ENCODE measurements at regions not wholly inside any gene's neighbourhood (a gene's known extent, or its start where the extent isn't known, plus 50 kb on each side); places are given as distances from the start of the nearest gene placed in this dataset.
"Not testable (repeated sequence)": the region's sequence is repeated elsewhere in the genome, so short reads cannot be mapped to it uniquely, and the experiment has no call there.

DNA sequence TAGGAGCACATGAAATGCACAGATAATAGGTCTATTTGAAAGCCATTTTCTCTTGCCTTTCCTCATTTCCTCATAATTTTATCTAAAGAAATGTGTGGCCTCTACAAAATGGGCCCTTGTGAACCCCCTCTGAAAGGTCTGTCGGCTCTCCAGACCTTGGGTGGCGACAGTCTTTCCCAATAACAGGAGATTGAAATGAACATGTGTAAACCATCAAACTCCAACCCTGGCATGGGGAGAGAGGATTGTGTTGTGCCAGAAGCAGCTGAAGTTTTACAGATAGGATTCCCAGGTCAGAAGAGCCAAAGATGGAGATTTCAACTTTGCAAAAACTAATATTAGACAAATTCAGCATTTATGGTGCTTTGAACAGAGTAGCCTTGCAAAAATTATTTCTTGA lies 277.1 kb upstream of the ECI2 start:
- H3K4me3 ChIP-seq (ENCODE audit: low read depth, low read length), result no peak overlapping the region
- no peak for DNase-seq (ENCODE audit: low read depth)
- TF ChIP-seq, protein P1, sequence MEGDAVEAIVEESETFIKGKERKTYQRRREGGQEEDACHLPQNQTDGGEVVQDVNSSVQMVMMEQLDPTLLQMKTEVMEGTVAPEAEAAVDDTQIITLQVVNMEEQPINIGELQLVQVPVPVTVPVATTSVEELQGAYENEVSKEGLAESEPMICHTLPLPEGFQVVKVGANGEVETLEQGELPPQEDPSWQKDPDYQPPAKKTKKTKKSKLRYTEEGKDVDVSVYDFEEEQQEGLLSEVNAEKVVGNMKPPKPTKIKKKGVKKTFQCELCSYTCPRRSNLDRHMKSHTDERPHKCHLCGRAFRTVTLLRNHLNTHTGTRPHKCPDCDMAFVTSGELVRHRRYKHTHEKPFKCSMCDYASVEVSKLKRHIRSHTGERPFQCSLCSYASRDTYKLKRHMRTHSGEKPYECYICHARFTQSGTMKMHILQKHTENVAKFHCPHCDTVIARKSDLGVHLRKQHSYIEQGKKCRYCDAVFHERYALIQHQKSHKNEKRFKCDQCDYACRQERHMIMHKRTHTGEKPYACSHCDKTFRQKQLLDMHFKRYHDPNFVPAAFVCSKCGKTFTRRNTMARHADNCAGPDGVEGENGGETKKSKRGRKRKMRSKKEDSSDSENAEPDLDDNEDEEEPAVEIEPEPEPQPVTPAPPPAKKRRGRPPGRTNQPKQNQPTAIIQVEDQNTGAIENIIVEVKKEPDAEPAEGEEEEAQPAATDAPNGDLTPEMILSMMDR (IDR thresholded peaks at IDR 0.05; ENCODE audit: low read depth, low read length, missing control alignments), result no peak

DNA sequence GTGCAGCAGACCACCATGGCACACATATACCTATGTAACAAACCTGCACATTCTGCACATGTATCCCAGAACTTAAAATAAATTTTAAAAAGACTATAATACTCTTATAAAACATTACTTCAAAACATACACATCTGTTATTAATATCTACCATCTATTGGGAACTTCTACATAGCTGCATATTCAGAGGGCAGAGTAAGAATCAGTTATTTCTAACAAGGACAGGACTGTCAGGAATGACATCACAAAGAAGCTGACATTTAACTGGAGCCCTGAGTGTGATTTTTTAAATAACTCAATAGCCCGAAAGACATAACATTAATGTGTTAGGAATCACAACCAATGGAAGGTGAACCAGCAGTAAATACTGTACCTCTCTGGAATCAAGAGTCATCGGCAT lies 276.7 kb upstream of the ECI2 start:
- H3K4me3 ChIP-seq (ENCODE audit: low read depth, low read length), result no peak overlapping the region
- TF ChIP-seq, protein P1 (IDR thresholded peaks at IDR 0.05; ENCODE audit: low read depth, low read length, missing control alignments), result no peak
- DNase-seq (ENCODE audit: low read depth), result no peak

DNA sequence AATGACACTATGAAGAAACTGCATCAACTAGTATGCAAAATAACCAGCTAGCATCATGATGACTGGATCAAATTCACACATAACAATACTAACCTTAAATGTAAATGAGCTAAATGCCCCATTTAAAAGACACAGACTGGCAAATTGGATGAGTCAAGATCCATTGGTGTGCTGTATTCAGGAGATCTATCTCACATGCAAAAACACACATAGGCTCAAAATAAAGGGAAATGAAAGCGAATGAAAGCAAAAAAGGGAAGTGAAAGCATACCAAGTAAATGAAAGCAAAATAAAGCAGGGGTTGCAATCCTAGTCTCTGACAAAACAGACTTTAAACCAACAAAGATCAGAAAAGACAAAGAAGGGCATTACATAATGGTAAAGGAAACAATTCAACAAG lies 272.3 kb upstream of the ECI2 start:
- DNase-seq (ENCODE audit: low read depth), result peak; percentile 65
- H3K4me3 ChIP-seq (ENCODE audit: low read depth, low read length), result not testable (repeated sequence)

DNA sequence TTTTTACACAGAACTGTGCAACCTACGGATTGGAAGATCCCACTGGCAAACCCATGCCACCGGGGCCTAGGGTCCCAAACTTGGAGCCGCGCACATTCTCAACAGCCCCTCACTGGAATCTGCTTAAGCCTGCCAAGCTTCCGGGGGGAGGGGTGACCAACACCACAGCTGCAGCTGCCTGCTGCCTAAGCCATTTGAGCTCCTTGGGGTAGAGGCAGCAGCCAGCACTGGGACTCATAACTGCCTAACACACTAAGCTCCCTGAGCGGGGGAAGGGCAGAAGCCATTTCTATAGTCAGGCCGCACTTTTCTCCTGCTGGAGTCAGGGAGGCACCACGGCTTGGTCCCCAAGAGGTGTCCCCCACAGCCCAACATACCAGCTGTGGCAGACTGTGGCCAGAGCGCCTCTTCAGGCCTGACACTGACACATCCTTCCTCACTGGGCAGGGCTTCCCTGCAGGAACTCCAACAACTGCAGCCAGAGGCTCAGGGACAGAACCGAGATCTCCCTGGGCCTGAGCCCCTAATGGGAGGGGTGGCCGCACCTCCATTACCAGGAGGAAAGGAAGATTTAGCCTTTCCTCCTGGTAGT lies 270.3 kb upstream of the ECI2 start:
- no peak for DNase-seq (ENCODE audit: low read depth)
- no peak overlapping the region for H3K4me3 ChIP-seq (ENCODE audit: low read depth, low read length)
- TF ChIP-seq, protein P1 (IDR thresholded peaks at IDR 0.05; ENCODE audit: low read depth, low read length, missing control alignments), result no peak

DNA sequence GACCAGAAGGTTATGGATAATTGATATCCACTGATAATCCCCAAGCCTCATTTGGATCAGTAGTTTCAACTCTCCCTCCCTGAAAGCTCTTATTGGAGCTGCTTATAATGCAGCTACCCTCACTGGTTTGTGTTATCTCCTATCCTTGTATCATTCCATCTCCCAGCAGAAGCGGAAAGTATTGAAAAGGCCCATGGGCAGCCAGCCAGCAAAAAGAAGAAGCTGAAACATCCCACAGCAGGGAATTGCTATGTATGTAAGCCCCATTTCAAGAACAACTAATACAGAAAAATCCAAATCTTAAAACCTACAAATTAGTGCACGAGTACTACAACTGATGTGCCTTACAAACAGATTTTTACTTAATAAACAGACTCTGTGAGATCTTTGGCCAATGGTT lies 269.0 kb upstream of the ECI2 start:
- DNase-seq (ENCODE audit: low read depth), result no peak
- TF ChIP-seq, protein P1 (IDR thresholded peaks at IDR 0.05; ENCODE audit: low read depth, low read length, missing control alignments), result no peak

DNA sequence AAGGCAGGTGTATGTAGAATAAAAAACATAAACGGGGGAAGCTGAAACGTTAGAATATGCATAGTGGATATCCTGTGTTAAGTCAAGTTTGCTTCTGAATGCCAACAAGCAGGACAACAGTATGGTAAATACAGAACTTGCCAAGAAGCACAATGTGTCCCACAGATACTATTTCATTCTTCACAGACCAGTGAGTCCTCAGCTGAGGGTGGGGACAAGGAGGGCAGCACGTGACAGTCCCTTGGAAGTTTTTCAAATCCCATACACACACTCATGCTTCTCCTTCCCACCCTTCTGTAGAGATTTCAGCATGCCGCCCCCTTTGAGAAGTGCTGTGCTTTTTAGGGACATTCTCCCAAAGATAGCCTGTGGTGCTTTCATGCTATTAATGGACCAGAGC lies 268.5 kb upstream of the ECI2 start:
- no peak overlapping the region for H3K4me3 ChIP-seq (ENCODE audit: low read depth, low read length)
- DNase-seq (ENCODE audit: low read depth), result no peak
- TF ChIP-seq, protein P1 (IDR thresholded peaks at IDR 0.05; ENCODE audit: low read depth, low read length, missing control alignments), result no peak

More for the DNA sequence above, 269.0 kb upstream of the ECI2 start:
- no peak overlapping the region for H3K4me3 ChIP-seq (ENCODE audit: low read depth, low read length)

DNA sequence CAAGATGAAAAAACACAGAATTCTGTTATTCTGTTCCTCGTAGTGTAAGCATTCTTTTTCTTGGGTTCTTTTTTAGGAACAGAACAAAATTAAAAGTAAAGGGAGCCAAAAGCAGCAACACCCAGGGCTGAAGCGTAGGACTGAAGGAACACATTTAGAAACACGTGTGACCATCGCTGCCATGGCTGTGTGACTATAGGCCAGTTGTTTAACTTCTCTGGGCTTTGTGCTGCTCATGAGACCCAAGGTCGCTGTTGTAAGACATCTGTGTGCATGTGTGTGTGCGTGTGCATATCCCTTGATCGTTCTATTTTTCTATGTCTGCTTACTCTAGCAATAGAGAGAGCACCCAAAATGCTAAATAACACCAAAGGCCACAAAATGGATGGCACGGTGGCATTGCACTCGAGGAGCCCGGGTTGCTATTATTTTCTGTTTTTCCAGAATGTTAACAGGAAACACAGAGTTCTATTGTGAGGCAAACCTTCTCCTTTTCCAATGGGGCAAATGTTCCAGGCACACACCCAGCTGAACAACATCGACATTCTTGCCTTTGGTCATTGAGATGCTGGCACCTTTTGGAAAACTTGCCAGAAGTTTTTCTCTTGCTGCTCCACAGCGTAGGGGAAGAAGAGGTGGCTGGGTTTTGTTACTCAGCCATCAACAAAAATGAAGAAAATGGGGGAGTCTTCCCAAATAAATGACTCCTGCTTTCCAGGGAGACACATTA lies 267.8 kb upstream of the ECI2 start:
- H3K4me3 ChIP-seq (ENCODE audit: low read depth, low read length), result no peak overlapping the region
- DNase-seq (ENCODE audit: low read depth), result no peak
- TF ChIP-seq, protein P1 (IDR thresholded peaks at IDR 0.05; ENCODE audit: low read depth, low read length, missing control alignments), result no peak
